ENCODE measurements at regions not wholly inside any gene's neighbourhood (a gene's known extent, or its start where the extent isn't known, plus 50 kb on each side); places are given as distances from the start of the nearest gene placed in this dataset.
"Not testable (repeated sequence)": the region's sequence is repeated elsewhere in the genome, so short reads cannot be mapped to it uniquely, and the experiment has no call there.

DNA sequence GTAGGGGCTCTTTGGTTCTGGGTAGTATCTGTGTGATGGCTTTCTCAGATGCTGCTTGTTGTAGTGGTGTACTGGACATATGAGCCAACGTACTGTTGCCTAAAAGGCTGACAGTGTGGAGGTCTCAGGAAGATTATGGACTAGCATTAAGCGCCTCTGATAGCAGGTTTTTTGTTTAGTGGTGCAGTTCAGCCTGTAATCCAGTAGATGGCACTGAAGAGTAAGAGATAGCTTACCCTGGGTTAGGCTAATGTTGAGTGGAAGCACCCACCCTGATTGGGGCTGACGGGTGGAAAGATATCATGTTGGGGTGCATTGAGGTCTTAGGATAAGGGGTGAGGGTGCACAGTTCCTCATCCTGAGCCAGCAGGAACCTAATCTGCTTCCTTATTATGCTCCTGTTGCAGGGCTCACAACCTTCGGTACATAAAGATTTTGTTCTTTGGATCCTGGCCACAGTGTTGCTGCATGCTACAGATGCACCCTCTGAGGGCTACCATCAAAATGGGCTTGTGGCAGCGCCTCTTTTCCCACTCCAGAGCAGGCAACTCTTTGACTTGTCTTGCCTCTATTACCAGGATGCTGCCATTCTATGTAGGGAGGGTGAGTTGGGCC, 79.6 kb downstream of the MSTN start:
- Histone ChIP-seq H3K27ac (no peak overlapping the region), H3K79me2 (ENCODE audit: insufficient read depth, low read depth) (no peaks in the 10 kb centered on the region), H3K4me3 (IDR thresholded peaks at IDR 0.05; ENCODE audit: insufficient read depth, low read depth, low read length) (no peak overlapping the region), H3K36me3 (ENCODE audit: insufficient read depth) (no peaks in the 10 kb centered on the region), H3K27me3 (ENCODE audit: insufficient read depth, low read depth) (no peaks in the 10 kb centered on the region), H3K4me1 (ENCODE audit: low read depth, poor library complexity, severe bottlenecking) (no peaks in the 10 kb centered on the region), H3K9ac (no peak overlapping the region), H4K20me1 (ENCODE audit: insufficient read depth) (no peaks in the 10 kb centered on the region), H2AFZ (ENCODE audit: low read depth) (no peak overlapping the region), H3K4me2 (no peak overlapping the region)
- TF ChIP-seq, protein P1, sequence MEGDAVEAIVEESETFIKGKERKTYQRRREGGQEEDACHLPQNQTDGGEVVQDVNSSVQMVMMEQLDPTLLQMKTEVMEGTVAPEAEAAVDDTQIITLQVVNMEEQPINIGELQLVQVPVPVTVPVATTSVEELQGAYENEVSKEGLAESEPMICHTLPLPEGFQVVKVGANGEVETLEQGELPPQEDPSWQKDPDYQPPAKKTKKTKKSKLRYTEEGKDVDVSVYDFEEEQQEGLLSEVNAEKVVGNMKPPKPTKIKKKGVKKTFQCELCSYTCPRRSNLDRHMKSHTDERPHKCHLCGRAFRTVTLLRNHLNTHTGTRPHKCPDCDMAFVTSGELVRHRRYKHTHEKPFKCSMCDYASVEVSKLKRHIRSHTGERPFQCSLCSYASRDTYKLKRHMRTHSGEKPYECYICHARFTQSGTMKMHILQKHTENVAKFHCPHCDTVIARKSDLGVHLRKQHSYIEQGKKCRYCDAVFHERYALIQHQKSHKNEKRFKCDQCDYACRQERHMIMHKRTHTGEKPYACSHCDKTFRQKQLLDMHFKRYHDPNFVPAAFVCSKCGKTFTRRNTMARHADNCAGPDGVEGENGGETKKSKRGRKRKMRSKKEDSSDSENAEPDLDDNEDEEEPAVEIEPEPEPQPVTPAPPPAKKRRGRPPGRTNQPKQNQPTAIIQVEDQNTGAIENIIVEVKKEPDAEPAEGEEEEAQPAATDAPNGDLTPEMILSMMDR (conservative IDR thresholded peaks at IDR 0.05; ENCODE audit: low read depth, low read length) = peak; percentile 83

DNA sequence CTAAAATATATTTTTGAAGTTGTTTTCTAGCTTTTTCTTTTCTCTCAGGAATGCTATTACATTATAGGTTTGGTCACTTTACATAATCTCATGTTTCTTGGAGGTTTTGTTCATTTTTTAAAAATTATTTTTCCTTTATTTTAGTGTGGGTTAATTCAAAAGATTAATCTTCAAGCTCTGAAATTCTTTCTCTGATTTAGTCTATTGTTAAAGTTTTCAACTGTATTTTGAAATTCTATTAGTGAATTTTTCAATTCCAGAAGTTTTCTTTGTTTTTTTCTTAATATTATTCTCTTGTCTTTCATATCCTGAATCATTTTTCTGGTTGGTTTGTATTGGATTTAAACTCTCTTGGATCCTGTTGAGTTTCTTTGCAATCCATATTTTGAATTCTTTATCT, 80.4 kb downstream of the MSTN start:
- TF ChIP-seq, protein P1 (conservative IDR thresholded peaks at IDR 0.05; ENCODE audit: low read depth, low read length) = no peak
- Histone ChIP-seq H3K9ac (no peak overlapping the region), H3K27me3 (ENCODE audit: insufficient read depth, low read depth) (no peaks in the 10 kb centered on the region), H3K4me3 (IDR thresholded peaks at IDR 0.05; ENCODE audit: insufficient read depth, low read depth, low read length) (no peak overlapping the region), H3K79me2 (ENCODE audit: insufficient read depth, low read depth) (no peaks in the 10 kb centered on the region), H3K36me3 (ENCODE audit: insufficient read depth) (no peaks in the 10 kb centered on the region), H3K4me1 (ENCODE audit: low read depth, poor library complexity, severe bottlenecking) (no peaks in the 10 kb centered on the region), H2AFZ (ENCODE audit: low read depth) (no peak overlapping the region), H4K20me1 (ENCODE audit: insufficient read depth) (no peaks in the 10 kb centered on the region), H3K27ac (no peak overlapping the region), H3K4me2 (no peak overlapping the region)

GRCh38 chr2:189976488-189976887, 86.0 kb downstream of the MSTN start:
- H3K4me2 ChIP-seq; H4K20me1 ChIP-seq (ENCODE audit: insufficient read depth); H3K27me3 ChIP-seq (ENCODE audit: insufficient read depth, low read depth); H3K9ac ChIP-seq; H3K36me3 ChIP-seq (ENCODE audit: insufficient read depth); H3K4me3 ChIP-seq (IDR thresholded peaks at IDR 0.05; ENCODE audit: insufficient read depth, low read depth, low read length); H3K79me2 ChIP-seq (ENCODE audit: insufficient read depth, low read depth); H3K4me1 ChIP-seq (ENCODE audit: low read depth, poor library complexity, severe bottlenecking); H3K27ac ChIP-seq; H2AFZ ChIP-seq (ENCODE audit: low read depth): not testable (repeated sequence)

- H3K4me2 ChIP-seq = no peak overlapping the region
- no peaks in the 10 kb centered on the region for H3K27me3 ChIP-seq (ENCODE audit: insufficient read depth, low read depth)
- no peak overlapping the region for H3K27ac ChIP-seq
- TF ChIP-seq, protein P1 (conservative IDR thresholded peaks at IDR 0.05; ENCODE audit: low read depth, low read length) = no peak
- no peak overlapping the region for H2AFZ ChIP-seq (ENCODE audit: low read depth)
- no peaks in the 10 kb centered on the region for H3K36me3 ChIP-seq (ENCODE audit: insufficient read depth)
- H3K4me3 ChIP-seq (IDR thresholded peaks at IDR 0.05; ENCODE audit: insufficient read depth, low read depth, low read length) = no peak overlapping the region
- no peaks in the 10 kb centered on the region for H3K79me2 ChIP-seq (ENCODE audit: insufficient read depth, low read depth)
- H3K4me1 ChIP-seq (ENCODE audit: low read depth, poor library complexity, severe bottlenecking) = peaks cover 19% of the 10 kb centered on the region
- H4K20me1 ChIP-seq (ENCODE audit: insufficient read depth) = no peaks in the 10 kb centered on the region
- H3K9ac ChIP-seq = no peak overlapping the region
Observed at GRCh38 chr2:189960346-189960745, 102.2 kb downstream of the MSTN start.

- Histone ChIP-seq H2AFZ (ENCODE audit: low read depth) (no peak overlapping the region), H4K20me1 (ENCODE audit: insufficient read depth) (no peaks in the 10 kb centered on the region)
Observed at GRCh38 chr2:189959450-189959849, 103.1 kb downstream of the MSTN start.

More at GRCh38 chr2:189959450-189959849, 103.1 kb downstream of the MSTN start:
- Histone ChIP-seq H3K9ac (no peak overlapping the region), H3K27ac (no peak overlapping the region), H3K4me1 (ENCODE audit: low read depth, poor library complexity, severe bottlenecking) (peaks cover 28% of the 10 kb centered on the region), H3K4me2 (peak overlapping the region; percentile 2; the same call in 1 of the 2 replicates), H3K79me2 (ENCODE audit: insufficient read depth, low read depth) (no peaks in the 10 kb centered on the region), H3K36me3 (ENCODE audit: insufficient read depth) (no peaks in the 10 kb centered on the region), H3K4me3 (IDR thresholded peaks at IDR 0.05; ENCODE audit: insufficient read depth, low read depth, low read length) (no peak overlapping the region), H3K27me3 (ENCODE audit: insufficient read depth, low read depth) (no peaks in the 10 kb centered on the region)
- TF ChIP-seq, protein P1 (conservative IDR thresholded peaks at IDR 0.05; ENCODE audit: low read depth, low read length) = no peak

All from KMS-11 (cell line).